PC-3 (cell line): ENCODE measurements at regions not wholly inside any gene's neighbourhood (a gene's known extent, or its start where the extent isn't known, plus 50 kb on each side); places are given as distances from the start of the nearest gene placed in this dataset.

Experiments used
- EZH2 ChIP-seq: fragments of 300-600 bp; sonication (generic); IDR thresholded peaks from one replicate; pipeline ENCODE4 v1.6.1; 2017; ENCODE audit warnings: antibody characterized with exemption, mild to moderate bottlenecking, low read length; ENCODE audit not compliant: unreplicated experiment
- TF ChIP-seq, protein P1 (sequence below): fragments of 300-600 bp; sonication (generic); conservative IDR thresholded peaks from 2 replicates; pipeline ENCODE4 v1.5.1; 2017; ENCODE audit warnings: antibody characterized with exemption, low read depth, mild to moderate bottlenecking, low read length

DNA sequence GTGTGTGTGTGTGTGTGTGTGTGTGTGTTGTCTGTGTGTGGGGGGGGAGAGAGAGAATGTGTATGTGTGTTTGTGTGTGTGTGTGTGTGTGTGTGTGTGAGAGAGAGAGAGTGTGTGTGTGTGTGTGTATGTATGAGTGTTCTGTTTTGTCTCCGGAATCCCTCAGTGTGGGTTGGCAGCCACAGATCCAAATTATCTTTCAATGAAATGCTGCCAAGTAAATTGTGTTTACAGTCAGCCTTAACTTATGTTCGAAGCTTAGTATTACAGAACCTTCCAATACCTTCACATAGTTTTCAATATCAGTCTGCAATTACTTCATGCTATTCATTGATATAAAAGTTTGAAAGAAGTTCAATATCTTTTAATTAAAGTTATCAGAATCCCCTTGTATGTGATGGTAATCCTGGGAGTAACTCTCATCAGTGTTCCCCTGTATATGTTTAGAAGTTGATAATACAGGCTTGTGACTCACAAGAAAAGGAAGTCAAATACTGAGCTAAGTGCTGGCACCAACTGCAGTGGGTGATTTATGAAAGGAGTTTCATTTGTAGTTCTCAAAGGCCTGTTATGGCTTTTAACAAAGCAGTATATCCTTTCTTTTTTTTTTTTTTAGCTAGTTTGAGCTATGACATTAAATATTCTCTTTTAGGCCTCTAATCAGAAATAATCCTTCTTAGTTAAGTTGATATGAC, 51.6 kb upstream of the HTR2C start:
- TF ChIP-seq, protein P1, sequence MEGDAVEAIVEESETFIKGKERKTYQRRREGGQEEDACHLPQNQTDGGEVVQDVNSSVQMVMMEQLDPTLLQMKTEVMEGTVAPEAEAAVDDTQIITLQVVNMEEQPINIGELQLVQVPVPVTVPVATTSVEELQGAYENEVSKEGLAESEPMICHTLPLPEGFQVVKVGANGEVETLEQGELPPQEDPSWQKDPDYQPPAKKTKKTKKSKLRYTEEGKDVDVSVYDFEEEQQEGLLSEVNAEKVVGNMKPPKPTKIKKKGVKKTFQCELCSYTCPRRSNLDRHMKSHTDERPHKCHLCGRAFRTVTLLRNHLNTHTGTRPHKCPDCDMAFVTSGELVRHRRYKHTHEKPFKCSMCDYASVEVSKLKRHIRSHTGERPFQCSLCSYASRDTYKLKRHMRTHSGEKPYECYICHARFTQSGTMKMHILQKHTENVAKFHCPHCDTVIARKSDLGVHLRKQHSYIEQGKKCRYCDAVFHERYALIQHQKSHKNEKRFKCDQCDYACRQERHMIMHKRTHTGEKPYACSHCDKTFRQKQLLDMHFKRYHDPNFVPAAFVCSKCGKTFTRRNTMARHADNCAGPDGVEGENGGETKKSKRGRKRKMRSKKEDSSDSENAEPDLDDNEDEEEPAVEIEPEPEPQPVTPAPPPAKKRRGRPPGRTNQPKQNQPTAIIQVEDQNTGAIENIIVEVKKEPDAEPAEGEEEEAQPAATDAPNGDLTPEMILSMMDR = no peak
- TF ChIP-seq EZH2 = no peak
